ENCODE measurements at regions not wholly inside any gene's neighbourhood (a gene's known extent, or its start where the extent isn't known, plus 50 kb on each side); places are given as distances from the start of the nearest gene placed in this dataset.

- Histone ChIP-seq H3K36me3 (replicated peaks in 1 of 2) (no peaks in the 10 kb centered on the region), H3K4me3 (no peak overlapping the region)
- intact Hi-C loops (cut with DNase I) = no loop called here
Measured at GRCh38 chr1:239882967-239883366, 208.7 kb upstream of the FMN2 start.

DNA sequence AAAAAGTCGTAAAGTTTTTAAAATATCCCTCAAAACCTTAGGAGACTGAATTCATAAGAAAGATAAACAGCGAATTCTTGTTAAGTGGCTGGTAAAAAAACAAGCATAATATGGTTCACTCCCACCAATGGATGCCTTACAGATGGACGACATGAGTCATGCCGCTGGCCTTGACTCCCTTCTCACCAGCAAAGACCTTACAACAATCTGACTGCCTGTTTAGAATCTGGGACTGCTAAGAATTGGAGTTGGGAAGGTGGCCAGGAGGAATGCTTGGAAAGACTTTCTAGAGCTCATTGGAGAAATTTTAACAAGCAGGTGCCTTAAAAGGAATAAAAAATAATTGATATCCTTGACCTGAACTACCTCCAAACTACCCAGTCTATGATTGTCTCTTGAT, 206.9 kb upstream of the FMN2 start:
- no peaks in the 10 kb centered on the region for H3K36me3 ChIP-seq (replicated peaks in 1 of 2)
- peak in 5 of 7 donors; percentile 9 to 60 (median 27) for DNase-seq
- H3K4me1 ChIP-seq (replicated peaks in 1 of 2) = no peaks in the 10 kb centered on the region
- TF ChIP-seq POLR2A (IDR thresholded peaks at IDR 0.05) = no peak
- TF ChIP-seq CTCF (IDR thresholded peaks at IDR 0.05) = no peak
- no peaks in the 10 kb centered on the region for H3K27me3 ChIP-seq
- H3K9me3 ChIP-seq (replicated peaks in 1 of 3) = no peaks in the 10 kb centered on the region
- no peak overlapping the region for H3K4me3 ChIP-seq
- WGBS, 4 donors = 71 to 74% (median 72%) methylated on average over 4 of the region's 4 CpGs
- intact Hi-C loops (cut with DNase I) = no loop called here
- H3K27ac ChIP-seq = no peak overlapping the region

More at GRCh38 chr1:239882967-239883366, 208.7 kb upstream of the FMN2 start:
- DNase-seq = no peak
- H3K4me1 ChIP-seq (replicated peaks in 1 of 2) = no peaks in the 10 kb centered on the region
- 65 to 74% (median 71%) methylated on average over 4 of the region's 4 CpGs for WGBS, 4 donors
- no peaks in the 10 kb centered on the region for H3K27me3 ChIP-seq
- H3K27ac ChIP-seq = no peak overlapping the region
- H3K9me3 ChIP-seq (replicated peaks in 1 of 3) = no peaks in the 10 kb centered on the region
- no peak for TF ChIP-seq POLR2A (IDR thresholded peaks at IDR 0.05)
- no peak for TF ChIP-seq CTCF (IDR thresholded peaks at IDR 0.05)

GRCh38 chr1:239886266-239886665, 205.4 kb upstream of the FMN2 start:
- TF ChIP-seq POLR2A (IDR thresholded peaks at IDR 0.05) (no peak), CTCF (IDR thresholded peaks at IDR 0.05) (no peak)
- no peaks in the 10 kb centered on the region for H3K9me3 ChIP-seq (replicated peaks in 1 of 3)
- no peaks in the 10 kb centered on the region for H3K4me1 ChIP-seq (replicated peaks in 1 of 2)
- 70 to 81% (median 73%) methylated on average over 5 of the region's 5 CpGs for WGBS, 4 donors
- H3K27ac ChIP-seq = no peak overlapping the region
- no peak for DNase-seq
- no peak overlapping the region for H3K4me3 ChIP-seq
- H3K36me3 ChIP-seq (replicated peaks in 1 of 2) = no peaks in the 10 kb centered on the region
- H3K27me3 ChIP-seq = no peaks in the 10 kb centered on the region
- intact Hi-C loops (cut with DNase I) = no loop called here

DNA sequence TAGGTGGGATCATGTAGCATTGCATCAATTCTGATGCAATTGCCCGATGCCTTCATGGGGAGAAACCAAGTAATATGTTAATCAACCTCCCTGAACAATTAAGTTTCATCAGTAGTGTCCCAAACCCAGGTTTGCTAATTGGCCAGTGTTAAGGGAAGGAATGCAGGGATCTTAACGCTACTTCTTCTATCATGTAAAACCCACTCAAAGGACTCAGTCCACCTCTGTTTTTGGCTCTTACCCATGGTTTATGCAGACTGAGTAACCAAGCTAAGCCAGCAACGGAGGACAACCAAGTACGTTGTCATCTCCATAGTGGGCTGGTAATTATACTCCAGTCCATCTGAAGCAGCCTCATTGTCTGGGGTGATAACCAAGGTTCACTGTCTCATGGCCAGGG, 203.0 kb upstream of the FMN2 start:
- DNase-seq = no peak
- Histone ChIP-seq H3K27ac (no peak overlapping the region), H3K27me3 (no peaks in the 10 kb centered on the region), H3K4me3 (no peak overlapping the region), H3K36me3 (replicated peaks in 1 of 2) (no peaks in the 10 kb centered on the region), H3K4me1 (replicated peaks in 1 of 2) (no peaks in the 10 kb centered on the region), H3K9me3 (replicated peaks in 1 of 3) (no peaks in the 10 kb centered on the region)
- WGBS, 4 donors = 78 to 86% (median 84%) methylated on average over 4 of the region's 4 CpGs
- TF ChIP-seq POLR2A (IDR thresholded peaks at IDR 0.05) (no peak), CTCF (IDR thresholded peaks at IDR 0.05) (no peak)
- intact Hi-C loops (cut with DNase I) = no loop called here
